H4 (cell line): ENCODE measurements at regions not wholly inside any gene's neighbourhood (a gene's known extent, or its start where the extent isn't known, plus 50 kb on each side); places are given as distances from the start of the nearest gene placed in this dataset.
"Not testable (repeated sequence)": the region's sequence is repeated elsewhere in the genome, so short reads cannot be mapped to it uniquely, and the experiment has no call there.

Source experiments
- DNase-seq: peaks from one replicate; pipeline ENCODE4 v3.0.0-alpha.2; 2015; ENCODE audit warnings: low spot score

DNA sequence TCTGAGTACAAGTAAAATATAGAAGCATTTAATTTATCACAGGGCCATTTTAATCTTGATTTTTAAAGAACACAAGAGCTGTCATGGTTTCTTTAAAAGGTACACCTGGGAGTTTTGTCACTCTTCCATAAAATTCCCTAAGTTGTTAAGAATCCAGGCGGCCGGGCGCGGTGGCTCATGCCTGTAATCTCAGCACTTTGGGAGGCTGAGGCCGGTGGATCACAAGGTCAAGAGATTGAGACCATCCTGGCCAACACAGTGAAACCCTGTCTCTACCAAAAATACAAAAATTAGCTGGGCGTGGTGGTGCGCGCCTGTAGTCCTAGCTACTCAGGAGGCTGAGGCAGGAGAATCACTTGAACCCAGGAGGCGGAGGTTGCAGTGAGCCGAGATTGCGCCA is 278.3 kb downstream of the PCDH17 start:
- not testable (repeated sequence) for DNase-seq

DNA sequence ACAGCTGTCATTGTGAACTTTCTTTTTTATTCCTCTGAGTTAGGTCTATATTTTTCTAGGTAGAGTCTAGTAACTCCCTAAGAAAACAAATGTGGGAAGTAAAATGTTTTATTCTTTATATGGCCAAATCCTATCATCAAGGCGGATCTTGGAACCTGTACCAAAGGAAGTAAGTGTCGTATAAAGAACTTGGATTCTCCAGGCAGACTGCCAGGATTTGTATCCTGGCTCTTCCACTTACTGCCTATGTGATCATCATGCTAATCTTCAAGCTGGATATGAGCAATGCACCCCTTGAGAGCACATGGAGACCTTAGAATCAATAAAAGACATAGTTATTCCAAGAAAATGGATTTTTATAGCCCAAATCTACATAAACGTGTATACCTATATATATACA is 286.5 kb downstream of the PCDH17 start:
- no peak for DNase-seq

DNA sequence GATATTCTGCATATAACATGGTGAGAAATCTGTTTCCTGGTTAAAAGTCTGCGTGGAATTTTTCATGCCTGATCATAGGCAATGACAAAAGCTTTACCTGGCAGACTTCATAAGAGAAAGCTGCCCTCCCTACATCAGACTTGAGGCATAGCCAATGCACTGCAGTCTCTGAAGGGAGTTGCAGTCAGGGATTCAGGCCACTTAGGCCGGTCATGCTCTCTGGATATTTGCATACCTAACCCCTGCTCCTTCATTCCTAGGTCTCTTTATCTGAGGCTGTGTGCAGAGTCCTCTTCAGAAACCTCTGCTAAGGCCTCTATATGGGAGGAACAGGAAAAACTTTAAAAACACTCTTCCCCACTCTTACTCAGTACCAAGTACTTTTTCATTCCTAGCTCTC is 287.4 kb downstream of the PCDH17 start:
- DNase-seq = no peak

DNA sequence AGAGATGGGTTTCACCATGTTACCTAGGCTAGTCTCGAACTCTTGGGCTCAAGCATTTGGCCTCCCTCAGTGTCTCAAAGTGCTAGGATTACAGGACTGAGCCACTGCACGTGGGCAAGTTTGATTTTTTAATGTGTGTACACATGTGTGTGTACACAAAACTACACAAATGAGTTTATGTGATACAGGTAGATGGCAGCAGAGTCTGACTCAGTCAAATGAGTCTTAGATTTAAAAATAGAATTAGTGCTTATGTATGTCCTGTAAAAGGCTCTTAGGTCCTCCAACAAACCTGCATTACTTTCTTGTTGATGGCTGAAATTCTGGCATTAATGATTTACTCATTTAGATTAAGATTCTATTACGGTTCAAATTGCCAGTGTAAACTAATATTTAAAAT is 293.7 kb downstream of the PCDH17 start:
- no peak for DNase-seq

DNA sequence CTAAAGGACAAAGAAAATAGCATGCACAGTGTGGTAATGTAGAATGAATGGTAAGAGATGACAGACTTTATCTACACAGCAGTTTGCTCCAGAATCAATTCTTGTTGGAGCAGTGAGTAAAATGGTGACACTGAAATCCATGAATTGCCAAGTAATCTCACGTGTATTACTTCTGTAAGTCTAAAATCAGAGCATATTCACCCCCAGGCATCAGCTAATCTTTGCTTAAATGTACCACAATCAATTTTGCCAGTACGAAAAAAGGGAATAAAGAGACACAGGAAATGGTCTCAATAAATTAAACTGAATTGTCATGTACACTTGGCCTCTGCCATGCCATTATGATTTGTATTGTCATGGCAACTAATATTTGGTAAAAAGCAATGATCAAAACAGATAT is 294.2 kb downstream of the PCDH17 start:
- DNase-seq = no peak

DNA sequence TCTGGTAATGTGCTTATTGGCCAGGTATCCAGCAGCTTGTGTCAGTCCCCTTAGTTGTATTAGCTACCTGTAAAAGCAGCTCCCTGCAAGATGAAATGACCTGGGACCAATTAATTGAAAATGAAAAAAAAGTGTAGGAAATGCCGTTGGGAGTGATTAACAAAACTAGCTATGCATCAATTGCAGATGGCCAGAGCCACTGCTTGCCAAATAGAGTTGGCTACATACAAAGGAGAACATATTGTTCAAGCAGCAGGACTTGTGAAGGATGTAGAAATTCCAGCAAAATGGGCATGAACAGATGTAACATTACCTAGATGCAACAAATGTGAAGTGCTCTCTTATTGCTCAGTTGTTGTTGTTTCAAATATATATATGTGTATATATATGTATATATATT is 300.5 kb downstream of the PCDH17 start:
- no peak for DNase-seq

DNA sequence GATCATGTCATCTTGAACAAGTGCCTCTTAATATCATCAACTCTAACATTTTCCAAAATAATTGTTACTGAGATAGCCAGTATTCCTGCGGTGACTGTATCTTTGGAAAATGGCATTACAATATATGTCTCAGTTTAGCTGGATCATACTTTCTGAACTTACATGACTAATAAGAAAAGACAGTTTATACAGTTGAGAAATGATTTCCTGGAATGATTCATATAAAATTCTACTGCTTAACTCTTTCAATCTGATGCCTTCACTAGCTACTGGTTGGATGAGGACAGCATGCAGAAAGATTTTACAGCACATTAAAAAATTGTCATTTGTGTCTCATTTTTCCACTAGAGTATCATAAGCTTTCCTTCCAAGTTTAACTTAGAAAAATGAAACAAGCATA is 302.1 kb downstream of the PCDH17 start:
- no peak for DNase-seq

DNA sequence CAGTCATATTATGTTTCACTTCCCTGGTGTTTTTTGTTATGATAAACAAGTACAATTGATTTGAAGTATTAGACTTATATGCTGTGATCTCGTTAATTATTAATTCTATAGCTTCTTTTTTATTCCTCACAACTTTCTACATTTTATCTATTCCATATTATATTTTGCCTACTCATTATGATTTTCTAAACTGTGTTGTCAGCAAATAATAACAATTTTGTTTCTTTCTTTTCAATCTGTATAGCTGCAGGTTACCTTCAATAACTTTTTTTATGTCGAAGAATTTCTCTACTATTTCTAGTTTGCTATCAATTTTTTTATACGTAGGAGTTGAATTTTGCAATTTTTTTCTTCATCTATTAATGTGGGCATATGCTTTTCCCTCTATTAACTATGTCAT is 304.4 kb downstream of the PCDH17 start:
- no peak for DNase-seq

DNA sequence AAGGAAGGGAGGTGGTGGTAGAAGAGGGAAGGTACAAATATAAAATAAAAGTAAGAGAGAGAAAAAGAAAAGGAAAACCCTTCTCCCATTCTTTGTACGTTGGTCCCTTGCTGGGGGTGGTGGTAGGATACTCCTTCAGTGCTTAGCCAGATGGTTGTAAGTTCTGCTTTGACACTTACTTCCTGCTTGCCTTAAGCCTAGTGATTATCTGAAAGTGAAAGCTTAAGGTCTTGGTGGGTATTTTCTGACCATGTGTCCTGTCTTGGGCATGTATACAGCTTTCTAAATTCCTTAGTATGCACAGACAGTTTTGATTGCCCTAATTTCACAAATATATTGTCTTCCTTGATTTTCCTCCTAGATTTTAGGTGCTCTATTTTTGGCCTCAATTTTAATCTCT is 314.8 kb downstream of the PCDH17 start:
- peak; percentile 17 for DNase-seq

DNA sequence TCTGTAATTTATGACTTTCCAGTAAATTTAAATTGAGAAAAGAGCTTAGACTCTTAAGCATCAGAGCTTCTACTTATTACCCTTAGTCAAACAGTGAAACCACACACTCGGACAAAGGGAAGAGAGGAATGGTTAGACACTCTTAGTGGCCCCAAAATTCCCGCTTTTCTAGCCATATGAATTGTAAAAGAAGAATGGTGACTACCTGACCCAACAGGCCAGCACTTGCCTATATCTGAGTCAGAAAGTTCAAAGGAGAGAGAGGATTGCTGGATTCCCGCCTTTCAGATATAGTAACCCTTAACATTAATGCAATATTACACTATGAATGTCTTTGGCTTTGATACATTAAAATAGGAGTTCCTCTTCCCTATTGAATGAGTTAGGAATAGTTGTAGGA is 317.3 kb downstream of the PCDH17 start:
- DNase-seq = no peak

DNA sequence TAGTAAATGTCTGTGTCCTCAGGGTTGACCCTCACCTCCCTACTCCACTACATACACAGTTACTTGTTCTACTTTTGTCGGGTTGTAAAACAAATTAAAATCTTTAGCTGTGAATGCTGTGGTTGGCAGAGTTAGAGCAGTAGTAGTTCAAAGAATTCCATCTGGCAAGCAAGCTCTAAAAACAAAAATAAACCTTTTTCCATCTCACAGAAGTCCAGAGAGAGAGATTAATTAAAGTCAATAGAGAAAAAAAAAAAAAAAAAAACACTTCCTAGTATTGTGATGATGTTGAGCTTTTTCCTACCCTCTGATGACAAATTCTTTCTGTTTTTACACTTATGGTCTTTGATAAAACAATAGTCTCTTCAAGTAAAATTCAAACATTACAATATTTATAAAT is 338.4 kb downstream of the PCDH17 start:
- no peak for DNase-seq

DNA sequence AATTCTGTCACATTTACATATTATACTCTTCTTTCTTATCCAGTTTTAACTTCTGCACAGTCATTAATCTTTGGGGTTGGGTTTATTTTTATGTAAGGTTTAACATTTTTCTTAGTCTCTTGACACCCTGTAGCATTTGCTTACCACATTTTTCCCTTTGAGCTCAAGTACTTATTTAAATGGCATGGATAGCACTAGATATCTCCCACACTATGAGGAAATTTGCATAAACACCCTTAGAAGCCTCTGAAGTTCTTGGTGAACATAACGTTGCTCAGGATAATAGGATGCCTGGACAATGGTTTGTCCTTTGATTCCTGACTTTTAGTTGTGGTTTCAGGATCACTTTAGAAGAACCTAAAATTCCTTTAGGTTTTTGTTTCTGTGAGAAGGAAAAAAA is 338.9 kb downstream of the PCDH17 start:
- no peak for DNase-seq

DNA sequence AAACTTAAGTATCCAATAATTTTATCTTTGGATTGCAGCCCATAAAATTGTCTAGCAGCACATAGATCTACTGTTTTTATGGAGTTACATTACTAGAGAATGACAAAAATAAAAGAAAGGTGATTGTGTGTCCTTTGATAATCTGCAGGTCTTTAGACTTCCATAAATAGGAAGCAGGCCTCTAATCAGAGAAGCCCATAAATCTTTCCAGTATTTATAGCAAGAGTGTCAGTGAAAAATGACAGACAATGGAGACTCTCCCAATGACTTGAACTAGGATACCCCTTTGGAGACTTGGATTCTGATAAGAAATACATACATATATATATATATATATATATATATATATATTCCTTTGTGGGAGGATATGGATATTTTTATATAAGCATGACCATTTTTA is 351.2 kb downstream of the PCDH17 start:
- DNase-seq = no peak

DNA sequence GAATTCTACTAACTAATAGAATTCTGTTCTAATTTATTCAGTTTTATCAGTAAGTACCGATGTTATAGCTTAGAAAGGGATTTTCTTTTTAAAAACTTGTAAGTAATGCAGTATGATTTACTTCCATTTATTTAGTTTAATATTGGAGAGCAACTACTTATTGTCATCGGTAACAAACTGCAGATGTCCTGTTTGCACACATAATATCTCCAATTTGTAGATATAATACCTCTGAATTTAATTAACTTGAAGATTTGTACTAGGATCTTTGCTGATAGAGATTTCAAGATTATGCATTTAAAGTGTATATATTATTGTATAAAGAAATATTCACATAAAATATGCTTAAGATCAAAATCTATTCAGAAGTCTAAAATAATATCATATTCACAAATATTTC is 356.7 kb downstream of the PCDH17 start:
- no peak for DNase-seq

DNA sequence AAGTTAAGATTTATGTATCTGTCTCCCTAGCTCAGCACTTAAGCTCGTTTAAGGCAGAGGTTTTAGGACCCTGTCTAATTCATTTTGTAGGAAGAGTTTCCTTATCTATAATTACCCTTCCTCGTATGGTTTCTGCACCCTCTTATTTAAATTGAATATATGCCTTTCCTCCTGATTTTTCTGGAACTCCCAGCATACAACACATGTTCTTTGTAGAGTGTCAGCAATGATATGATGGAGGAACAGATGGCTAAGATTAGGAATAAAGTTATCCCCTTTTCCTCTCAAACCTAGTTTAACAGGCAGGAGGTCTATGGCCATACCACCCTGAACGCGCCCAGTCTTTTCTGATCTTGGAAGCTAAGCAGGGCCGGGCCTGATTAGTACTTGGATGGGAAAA is 359.5 kb downstream of the PCDH17 start:
- no peak for DNase-seq

DNA sequence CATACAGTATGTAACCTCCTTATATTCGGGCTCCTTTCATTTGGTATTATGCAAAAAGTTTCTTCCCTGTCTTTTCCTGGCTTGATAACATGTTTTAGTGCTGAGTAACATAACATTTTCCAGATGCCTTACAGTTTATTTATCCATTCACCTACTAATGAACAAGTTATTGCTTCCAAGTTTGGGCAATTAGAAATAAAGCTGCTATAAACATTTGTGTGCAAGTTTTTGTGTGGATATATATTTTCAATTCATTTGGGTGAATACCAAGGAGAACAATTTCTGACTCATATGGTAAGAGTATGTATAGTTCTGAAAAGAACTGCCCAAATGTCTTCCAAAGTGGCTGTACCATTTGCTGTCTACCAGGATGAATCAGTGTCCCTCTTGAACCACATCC is 360.9 kb downstream of the PCDH17 start:
- DNase-seq = no peak

DNA sequence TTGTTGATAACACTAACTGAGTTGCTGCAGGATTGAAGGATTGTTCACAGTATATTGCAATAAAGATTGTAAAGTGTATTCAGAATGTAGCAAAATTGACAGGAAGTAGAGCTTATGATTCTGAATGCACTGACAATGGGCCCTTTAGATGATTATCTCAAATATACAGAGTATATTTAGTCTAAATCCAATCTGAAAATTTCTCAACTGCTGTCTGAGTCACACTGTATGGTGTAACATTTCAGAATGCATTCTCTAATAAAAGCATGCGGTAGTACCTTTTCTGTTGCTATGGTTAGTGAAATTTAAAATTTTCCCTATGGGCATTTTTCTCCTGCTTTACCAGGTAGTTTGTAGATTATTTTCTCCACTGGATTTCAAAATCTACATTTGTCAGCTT is 365.2 kb downstream of the PCDH17 start:
- DNase-seq = peak; percentile 21

DNA sequence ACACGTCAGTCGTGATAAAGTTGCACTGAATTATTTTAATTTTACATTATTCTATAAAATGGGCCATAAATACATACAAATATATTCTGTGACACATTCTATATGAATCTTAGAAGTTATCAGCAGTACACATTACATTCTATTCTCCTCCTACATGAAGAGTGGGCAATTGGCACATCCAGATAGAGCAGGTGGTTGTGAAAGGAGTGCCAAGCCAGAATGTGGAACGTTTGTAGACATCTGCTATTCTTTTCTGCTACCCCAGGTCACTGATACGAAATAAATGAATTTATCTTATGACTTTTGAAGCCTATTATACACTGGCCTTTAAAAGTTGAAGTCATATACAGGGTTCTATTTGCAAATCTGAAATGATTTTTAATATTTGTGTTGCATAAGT is 373.2 kb downstream of the PCDH17 start:
- no peak for DNase-seq

DNA sequence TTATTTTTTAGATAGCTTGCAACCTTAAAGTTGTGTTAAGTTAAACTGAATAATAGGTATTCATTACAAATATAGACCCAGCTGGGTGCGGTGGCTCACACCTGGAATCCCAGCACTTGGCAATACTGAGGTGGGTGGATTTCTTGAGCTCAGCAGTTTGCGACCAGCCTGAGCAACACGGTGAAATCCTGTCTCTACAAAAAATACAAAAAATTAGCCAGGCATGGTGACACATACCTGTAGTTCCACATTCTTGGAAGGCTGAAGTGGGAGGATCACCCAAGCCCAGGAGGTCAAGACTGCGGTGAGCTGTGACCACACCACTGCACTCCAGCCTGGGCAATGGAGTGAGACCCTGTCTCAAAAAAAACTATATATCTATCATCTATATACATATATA is 386.5 kb downstream of the PCDH17 start:
- no peak for DNase-seq

DNA sequence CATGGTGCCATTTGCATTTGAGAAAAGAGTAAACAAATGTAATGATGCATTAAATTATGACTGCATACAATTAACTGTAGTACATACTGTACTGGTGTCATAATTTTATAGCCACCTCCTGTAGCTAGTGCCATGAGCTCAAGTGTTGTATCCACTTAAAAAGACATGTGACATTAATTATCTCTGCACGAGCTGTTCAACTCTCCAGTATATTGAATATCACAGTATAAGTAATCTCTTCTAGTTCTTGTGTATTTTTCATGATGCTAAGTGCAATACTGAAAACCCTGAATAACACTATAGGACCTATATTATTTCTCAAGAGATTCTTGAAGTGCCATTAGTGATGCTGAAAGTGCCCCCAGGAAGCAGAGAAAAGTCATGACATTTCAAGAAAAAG is 387.3 kb downstream of the PCDH17 start:
- DNase-seq = no peak

DNA sequence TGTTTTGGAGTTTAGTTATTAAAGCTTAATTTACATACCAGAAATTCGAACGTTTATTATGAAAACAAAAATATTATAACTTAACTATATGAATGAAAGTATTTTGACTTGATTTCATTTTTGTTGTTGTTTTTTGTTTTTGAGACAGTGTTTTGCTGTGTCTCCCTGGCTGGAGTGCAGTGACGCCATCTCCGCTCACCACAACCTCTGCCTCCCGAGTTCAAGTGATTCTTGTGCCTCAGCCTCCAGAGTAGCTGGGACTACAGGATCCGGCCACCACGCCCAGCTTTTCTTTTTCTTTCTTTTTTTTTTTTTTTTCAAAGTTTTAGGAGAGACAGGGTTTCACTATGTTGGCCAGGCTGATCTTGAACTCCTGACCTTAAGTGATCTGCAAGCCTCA is 392.6 kb downstream of the PCDH17 start:
- no peak for DNase-seq

DNA sequence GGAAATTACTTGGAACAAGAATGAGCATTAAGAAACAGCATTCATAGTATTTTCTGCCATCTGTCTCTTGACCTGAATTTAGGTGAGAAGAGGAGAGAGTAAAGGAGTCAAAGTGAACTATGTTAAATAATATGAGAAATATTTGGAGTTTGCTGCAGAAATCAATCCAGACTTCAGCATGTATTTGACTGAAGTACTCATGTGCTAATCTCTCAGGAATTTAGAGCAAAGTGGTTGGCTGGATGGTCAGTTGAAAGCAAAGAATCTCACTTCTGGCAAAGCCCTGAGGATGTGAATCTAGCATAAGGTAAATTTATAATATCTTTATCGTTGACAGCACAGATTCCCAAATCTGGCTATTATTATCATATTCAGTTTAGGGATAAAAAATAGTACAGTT is 394.3 kb downstream of the PCDH17 start:
- DNase-seq = no peak

DNA sequence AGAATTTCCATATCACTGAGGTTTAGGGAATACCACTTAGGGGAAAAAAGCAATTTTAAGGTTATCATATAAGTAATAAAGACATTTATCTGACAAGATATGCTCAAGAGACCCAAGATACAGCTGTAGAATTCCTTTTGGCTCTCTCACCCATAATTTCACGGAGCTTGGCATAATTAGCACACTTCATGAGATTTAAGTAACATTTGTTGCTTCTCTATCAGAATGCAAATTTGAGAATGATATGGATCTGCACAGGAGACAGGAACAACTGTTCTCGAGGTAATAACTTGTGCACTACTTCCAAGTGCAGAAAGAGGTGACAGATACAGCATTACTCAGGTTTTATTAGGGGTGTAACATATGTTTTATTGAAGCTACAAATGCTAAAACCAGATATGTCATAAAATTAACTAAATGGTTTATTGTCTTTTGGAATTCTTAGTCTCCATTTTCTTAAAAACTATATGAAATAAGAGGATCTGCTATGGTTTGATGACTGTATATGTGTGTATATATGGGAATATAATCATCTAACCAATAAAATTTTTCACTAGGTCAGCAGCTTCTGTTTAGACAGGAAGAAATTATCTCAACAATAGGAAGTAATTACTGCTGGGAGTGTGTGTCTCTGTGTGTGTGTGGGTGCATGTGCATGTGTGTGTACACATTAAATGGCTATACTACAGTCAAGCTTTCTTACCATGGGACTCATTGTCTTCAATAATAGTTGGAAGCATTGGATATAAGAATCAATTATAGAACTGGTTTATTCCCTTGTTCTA is 401.3 kb downstream of the PCDH17 start:
- DNase-seq = no peak

DNA sequence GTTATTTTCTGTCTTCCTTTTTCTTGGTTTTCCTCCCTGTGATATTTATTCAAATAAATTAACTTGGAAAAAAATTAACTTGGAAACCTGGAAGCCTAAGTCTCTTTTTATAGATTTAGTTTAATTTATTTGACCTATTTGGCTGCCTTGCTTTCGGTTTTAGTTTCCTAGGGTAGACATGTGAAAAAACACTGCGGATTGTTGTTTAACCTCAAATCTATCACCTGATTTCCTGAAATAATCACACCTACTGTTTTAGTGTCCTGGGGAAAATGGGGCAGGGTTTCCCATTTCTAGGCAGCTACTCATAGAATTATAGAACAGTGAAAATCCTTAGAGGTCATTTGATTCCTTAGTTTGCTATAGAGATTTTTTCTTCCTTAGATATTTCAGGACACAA is 412.4 kb downstream of the PCDH17 start:
- no peak for DNase-seq
